ENCODE measurements at regions not wholly inside any gene's neighbourhood (a gene's known extent, or its start where the extent isn't known, plus 50 kb on each side); places are given as distances from the start of the nearest gene placed in this dataset.
"Not testable (repeated sequence)": the region's sequence is repeated elsewhere in the genome, so short reads cannot be mapped to it uniquely, and the experiment has no call there.

DNA sequence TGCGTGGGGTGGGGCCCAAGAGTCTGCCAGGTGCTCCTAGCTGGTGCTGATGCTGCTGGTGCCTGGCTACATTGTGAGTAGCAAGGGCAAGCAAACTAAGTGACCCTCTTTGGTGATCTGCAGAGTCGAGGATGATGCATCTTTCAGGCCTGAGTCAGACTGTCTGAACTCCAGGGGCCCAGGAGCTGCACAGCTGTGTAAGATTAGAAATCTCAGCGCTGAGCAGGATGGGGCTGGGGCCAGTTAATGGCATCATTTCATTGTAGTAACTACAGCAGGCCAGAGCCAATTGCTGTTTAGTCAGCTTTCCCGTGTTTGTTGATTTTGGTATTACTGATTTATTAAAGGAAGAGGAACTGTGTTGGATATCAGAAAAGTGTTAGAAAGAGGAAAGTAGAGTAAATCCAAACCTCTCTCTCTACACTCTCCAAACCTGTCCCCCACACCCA, 365.2 kb downstream of the PAX1 start:
- no peak for DNase-seq (ENCODE audit: low read depth)

DNA sequence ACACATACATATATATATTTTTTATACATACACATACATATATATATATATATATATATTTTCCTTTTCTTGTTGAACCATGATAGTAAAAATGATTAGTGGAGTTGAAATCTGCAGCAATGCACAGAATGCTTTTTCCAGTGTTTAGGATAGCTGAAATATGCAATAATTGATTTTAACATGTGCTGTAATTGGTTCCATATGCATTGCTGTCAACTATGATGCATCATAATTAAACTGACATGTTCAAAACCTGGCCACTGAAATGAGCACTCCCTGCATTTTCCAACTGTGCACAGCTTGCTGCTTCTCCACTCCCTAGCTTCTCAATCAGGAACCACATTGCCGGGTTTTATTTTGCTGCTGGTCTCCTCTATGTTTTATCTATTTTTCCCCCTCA, 358.3 kb downstream of the PAX1 start:
- DNase-seq (ENCODE audit: low read depth): no peak

DNA sequence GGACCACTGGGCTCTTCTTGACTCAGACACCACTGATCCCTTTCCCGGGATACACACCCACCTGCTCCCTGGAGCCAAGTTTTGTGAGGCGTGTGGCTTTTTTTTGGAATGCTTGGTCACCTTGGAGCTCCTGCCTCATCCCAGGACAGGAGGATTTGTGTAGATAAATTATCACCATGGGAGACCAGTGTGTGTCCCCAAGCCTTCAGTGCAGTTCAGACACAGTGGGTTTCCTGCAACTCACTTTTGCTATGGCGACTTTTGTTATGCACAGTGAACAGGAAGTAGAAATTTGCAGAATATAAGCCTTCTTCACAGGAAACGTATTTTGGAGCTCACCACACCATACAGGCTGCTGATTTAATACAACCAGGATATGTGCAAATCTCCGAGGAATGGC, 357.4 kb downstream of the PAX1 start:
- no peak for DNase-seq (ENCODE audit: low read depth)

DNA sequence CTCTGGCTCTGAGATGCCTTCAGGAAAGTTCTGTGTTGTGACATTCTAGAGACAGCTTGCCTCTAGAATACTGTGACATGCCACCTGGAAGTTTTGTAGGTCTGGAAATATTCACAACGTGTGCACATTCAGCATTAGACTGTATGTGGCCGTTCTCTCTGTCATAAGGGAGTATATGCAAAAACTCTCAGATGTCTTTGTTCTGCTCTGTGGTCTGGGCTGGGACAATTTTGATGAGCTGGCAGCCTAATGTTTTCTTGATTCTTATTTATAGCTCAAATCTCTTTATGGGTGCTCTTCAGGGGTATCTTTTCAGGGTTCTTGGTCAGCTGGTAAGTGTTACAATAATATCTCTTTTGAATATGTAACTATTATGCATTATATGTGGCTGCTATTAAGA, 355.1 kb downstream of the PAX1 start:
- DNase-seq (ENCODE audit: low read depth): no peak

DNA sequence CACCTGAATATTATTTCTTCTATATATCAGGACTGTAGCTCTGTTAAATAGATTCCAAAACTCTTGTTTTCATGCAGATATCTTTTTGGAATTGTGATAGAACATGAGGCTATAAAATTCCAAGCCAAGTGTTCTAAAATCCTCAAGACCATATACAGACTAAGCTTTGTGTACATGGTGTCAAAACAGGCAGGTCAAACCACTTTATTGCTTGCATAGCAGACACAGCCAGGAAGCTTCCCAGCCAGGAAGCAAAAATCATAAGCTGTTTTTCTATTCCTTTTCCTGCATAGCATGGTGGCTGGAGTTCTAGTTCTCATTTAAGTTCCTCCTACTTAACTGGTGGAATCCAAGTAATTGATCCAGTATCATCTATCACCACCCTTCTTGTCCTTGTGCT, 353.3 kb downstream of the PAX1 start:
- DNase-seq (ENCODE audit: low read depth): no peak

DNA sequence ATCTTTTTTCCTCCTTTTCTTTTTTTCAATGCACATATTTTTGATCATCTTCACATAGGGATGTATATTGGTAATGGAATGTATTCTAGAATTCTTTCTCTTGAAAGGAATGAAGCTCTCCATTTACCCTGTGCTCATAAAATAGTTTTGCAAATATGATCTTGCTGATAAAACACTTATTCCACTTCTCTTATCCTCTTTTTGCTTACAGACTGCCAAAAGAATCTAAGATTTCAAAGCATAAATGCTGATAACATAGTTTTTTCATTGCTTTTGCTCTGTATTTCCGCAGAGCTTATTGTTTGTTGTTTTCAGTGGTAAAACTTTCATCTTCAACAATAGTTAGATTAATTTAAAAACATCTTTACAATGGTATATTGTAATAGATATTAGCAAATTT, 350.5 kb downstream of the PAX1 start:
- DNase-seq (ENCODE audit: low read depth): no peak

DNA sequence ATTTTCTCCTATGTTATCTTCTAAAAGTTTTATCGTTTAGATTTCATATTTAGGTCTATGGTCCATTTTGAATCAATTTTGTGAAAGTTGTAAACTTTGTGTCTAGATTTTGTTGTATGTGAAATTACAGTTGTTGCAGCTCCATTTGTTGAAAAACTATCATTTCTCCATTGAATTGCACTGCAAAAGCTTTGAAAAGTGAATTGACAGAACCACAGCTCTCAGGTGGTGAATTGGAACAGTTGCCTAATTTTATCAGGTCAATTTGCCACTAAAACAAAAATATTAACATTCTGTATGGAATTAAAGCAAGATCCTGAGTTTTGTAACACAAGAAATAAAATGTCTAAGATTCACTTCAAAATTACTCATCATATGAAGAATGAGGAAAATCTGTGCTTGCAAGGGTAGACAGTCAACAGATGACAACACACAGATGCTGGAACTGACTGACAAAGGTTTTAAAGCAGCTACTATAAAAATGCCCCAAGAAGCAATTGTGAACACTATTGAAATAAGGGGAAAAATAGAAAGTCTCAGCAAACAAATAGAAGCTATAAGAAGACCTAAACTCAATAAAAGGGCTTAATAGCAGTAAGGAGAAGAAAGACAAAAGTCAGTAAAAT, 346.7 kb downstream of the PAX1 start:
- DNase-seq (ENCODE audit: low read depth): no peak

DNA sequence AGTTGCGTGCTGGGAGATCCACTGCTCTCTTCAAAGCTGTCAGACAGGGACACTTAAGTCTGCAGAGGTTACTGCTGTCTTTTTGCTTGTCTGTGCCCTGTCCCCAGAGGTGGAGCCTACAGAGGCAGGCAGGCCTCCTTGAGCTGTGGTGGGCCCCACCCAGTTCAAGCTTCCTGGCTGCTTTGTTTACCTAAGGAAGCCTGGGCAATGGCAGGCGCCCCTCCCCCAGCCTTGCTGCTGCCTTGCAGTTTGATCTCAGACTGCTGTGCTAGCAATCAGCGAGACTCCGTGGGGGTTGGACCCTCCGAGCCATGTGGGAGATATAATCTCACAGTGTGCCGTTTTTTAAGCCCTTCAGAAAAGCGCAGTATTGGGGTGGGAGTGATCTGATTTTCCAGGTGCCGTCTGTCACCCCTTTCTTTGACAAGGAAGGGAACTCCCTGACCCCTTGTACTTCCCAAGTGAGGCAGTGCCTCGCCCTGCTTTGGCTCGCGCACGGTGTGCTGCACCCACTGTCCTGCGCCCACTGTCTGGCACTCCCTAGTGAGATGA, 340.6 kb downstream of the PAX1 start:
- DNase-seq (ENCODE audit: low read depth): not testable (repeated sequence)

DNA sequence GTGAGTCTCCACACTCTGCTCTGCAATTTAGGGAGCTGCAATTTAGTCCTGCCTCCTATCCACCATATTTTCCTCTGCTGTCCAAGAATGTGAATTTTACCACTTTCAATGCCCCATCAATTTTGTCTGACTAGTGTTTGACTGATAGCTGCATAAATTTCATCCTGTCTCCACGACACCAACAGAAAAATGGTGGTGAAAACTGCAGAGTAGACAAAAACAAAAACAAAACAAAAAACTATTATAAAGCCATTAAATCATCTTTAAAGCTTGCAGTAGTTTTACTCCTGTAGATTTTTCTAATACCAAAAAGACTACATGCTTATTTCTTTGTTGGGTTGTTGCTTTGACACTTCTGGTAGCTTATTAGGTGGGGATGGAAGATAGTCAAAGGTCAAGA, 322.0 kb downstream of the PAX1 start:
- DNase-seq (ENCODE audit: low read depth): no peak

DNA sequence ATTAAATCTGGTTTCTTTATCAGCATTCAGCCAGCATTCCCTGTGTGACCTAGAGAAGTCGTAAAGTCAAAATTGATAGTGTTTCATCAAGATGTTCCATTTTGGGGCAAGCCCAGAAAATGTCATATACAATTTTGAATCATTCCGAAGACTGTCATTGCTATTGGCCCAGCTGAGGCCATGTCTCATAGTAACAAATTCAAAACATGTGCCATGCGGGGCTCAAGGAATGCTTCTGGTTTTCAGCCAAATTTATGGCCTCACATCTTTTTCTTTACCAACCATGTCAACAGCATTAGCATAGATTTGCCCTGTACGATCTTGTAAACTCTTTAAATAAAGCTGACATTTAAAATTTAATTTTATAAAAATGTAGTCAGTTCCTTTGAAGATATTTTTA, 314.7 kb downstream of the PAX1 start:
- DNase-seq (ENCODE audit: low read depth): no peak

DNA sequence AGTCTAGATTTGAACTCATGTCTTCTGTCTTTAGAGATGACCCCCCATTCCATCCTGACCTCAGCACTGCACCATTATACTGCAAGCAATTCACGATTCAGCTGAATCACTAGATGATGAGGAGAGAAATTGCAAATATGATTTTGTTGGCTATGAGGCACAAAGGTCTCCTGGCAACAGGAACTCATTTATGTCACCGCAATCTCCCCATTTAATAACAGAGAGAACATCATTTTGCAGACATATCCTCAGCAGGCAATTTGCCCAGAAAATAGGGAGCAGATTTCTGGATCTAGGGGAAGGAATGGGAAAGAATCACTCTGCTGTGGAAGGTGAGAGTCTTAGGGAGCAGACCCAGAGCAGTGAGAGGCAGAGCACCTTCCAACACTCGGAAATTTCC, 303.0 kb downstream of the PAX1 start:
- DNase-seq (ENCODE audit: low read depth): no peak

DNA sequence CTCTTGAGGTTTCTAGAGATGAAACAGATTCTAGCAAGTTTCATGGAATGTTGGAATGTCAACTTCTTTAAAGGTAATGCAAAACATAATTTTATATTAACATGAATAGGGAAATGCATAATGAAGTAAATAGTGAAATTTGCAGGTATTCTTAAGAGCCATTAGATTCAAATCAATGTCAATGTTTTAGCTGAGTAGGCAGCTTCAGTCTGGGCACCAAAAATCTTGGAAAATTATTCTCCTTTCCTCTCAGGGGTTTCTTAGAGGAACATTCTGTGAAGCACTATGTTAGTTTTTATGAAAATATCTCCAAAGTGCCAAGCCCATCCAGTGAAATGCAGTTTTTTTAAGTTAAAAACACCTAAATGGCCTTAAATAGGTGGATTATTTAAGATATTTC, 300.8 kb downstream of the PAX1 start:
- no peak for DNase-seq (ENCODE audit: low read depth)

DNA sequence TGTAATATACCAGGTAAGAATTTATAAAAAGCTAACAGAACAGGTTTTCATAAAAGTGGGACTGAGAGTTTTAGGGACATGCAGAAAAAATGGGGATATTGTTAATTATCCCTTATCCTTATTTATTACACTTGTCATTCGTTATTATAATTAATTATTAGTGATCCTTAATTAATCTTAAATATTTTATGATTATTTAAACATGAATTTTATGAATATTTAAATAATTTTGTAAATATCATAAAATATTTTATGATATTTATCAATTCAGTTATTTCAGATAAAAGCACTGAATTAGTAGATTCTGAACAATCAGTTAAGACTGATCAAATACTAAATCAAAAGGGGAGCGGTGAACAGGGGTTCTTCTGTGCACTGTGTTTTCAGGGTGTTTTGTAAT, 300.1 kb downstream of the PAX1 start:
- DNase-seq (ENCODE audit: low read depth): no peak

DNA sequence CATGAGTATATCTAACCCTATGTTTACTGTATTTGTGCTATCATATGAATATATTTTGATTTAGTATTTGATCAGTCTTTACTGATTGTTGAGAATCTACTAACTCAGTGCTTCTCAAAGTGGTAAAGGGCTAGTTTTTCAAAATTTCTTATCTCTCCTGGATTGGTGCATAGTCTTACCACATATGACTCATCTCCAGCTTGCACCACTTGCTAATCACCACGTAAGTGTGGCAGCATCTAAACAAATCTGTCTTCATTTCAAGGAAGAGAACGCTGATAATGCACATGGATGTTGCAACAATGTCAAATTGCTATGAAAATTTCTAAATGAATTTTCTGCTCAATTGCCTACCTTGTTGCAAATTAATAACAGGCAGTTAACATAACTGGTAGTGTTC, 299.5 kb downstream of the PAX1 start:
- no peak for DNase-seq (ENCODE audit: low read depth)

DNA sequence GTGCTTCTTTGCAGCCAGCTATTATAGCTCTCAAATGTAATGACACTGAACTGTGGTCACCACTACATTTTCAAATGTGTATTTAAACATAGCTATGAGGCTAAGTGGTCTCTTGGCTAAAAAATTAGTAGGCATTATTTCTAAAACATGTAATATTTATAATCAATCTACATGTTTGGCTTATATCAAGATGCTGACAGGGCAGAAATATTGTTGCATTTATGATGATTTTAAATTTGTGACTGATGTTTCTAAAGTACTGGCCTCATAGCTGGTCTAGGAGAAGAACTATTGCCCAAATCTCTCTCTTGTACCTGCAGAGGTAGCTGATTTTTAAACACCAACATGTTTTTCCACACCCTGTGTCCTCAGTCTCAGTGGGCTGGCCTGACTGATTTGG, 298.2 kb downstream of the PAX1 start:
- DNase-seq (ENCODE audit: low read depth): no peak

DNA sequence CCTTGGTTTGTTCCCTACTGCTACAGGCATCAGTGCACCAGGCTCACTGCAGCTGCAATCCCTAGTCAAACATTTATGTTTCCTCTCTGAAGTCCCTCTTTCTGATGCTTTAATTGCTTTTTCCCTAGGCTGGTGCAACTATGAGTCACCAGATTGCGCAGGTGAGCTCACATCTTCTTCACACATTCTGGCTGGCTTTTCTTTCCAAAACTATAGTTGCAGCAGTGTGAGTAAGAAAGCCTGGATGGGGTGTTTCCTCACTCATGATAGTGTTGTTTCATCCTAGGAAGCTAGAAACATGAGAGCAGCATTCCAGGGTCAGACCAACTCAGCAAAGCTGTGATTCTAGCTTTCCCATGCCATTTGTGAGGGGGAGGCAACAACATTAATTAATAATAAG, 296.4 kb downstream of the PAX1 start:
- DNase-seq (ENCODE audit: low read depth): no peak

DNA sequence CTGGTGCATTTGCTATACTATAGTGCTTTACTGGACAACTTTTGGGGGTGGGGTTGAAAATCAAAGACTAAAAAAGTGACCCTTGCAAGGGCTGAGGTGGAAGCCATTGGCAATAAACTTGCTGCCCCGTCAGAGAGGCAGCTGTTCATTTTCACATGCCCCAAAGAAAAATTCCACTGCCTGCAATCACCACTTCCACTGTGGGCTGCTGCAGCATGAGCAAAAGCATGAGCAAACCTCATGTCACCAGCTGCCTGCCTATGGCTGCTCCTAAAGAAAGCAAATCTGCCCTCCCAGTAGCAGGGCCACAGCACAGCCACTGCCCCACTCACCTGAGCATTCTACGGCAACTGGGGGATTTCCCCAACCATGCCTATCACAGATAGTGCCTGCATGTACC, 290.0 kb downstream of the PAX1 start:
- no peak for DNase-seq (ENCODE audit: low read depth)

DNA sequence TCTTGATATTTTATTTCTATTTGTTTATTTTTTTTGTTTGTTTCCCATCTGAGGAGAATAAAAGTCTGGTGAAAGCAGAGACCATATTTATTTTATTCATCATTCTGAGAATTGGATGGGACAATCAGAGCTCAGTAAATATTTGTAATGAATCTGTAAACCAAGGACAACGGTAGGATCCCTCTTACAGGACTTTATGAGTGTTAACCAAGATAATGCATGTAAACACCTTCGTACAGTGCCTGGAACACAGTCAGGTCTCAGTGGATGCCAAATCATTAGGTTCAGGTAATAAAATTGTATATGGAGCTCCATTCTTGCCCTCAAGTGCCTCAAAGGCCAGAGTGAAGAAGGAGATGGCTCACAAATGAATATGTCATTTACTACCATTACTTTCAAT, 288.7 kb downstream of the PAX1 start:
- no peak for DNase-seq (ENCODE audit: low read depth)

DNA sequence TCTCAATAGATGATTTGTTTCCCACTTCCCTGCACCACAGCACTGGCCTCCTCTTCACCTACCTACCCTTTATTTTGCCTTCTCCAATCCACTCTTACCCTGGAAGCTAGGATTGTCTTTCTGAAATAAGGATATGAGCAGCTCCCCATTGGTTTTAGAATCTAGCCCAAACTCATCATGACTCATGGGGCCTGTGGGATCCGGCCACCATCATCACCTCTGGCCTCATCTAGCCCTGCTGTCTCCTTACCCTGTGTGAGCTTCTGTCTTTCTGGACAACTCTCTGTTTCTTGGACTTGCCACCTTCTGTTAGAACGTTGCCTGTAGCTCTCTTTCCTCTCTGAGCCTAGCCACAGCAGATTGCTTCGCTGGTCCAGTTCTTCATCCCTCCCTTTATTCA, 277.1 kb downstream of the PAX1 start:
- no peak for DNase-seq (ENCODE audit: low read depth)

DNA sequence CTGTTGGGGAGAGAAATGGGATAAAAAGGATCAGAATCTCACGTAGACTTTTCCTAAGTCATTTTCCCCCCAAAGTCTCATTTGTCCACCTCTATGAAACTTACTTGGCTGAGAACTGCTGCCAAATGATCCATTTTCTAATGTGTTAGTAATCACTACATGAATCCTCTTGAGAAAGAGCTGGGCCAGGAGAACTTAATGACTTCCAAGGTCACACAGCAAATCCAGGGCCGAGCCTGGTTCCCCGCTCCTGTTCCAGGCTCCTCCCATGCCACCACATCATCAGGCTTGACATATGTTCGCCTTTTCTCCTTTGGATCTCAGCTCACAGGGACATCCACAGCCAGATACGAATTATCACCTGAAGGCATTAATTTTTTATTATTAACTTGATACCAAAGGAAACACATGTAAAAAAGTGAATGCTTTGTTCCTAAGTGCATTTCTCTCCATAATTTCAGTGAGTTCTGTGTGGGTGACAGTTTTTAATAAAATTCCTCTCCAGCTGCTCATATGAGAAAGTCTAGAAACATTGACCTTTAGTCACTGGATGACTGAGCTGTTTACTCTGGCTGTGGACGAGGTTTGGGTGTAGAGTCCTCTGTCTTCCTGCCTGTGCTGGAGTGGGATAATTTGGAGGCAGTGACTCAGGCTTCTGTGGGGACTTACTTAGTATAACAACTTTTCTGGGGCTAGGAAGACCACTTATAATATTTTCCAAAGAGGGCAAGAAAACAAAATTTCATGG, 276.3 kb downstream of the PAX1 start:
- no peak for DNase-seq (ENCODE audit: low read depth)

DNA sequence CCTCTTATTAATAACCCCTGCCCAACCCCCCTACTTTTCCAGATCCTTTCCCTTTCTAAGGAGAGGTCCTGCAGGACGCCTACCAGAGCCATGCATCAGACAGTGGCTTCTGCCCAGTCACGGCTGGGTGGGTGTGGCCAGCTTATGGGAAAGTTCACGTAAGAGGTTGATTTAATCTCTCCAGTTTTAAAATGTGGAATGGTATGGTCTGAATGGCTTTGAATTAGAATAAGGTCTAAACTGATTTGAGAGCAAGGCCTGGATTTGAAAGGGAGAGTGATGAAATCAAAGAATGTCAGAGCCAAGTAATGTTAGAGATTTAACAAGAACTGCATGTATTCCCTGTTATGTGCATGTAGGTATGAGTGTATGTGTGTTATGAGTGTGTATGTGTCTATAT, 275.7 kb downstream of the PAX1 start:
- no peak for DNase-seq (ENCODE audit: low read depth)

DNA sequence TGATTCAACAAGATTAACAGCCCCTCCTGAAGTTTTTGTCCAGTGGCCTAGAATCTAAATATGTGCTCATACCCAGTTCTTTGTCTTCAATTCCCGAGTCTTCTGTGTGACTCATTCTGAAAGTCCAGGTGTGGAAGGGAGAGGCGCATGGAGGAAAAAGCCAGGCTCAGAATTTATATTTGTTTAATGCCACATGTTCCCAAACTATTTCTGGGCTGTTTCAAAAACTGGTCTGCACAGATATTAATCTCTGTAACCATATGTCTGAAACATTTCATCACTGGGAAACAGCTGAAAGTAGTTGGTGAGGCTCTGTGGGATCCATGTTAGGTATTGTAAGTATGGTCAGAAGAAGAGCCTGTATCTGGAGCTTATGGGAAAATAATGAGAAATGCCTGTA, 266.0 kb downstream of the PAX1 start:
- no peak for DNase-seq (ENCODE audit: low read depth)

DNA sequence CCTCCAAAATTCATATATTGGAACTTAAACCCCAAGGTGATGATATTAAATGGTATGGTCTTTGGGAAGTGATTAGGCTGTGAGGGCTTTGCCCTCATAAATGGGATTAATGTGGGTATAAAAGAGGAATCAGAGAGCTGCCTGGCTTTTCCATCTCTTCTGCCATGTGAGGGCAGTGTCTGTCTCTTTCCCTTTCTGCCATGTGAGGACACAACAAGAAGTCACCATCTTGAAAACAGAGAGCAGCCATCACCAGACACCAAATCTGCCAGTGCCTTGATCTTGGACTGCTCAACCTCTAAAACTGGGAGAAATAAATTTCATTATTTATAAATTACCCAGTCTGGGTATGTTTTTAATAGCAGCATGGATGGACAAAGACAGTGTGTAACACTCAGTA, 263.0 kb downstream of the PAX1 start:
- DNase-seq (ENCODE audit: low read depth): no peak

DNA sequence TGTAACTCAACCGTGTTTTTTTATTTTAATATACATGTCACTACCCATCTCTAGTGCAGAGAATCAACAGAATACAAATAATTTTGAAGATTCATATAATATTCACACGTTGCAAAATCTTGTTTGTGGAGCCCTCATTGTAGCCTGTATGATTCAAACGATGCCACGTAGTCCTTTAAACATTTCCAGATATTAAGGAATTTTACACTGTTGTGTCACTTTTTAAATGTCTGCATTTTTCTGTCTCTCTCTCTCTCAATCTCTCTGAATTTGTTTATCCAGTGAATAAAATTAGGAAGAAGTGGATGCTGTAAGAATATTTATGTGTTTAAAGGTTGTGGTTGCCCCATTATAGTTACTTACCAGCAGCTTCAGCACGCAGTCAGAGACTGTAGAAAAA, 262.0 kb downstream of the PAX1 start:
- DNase-seq (ENCODE audit: low read depth): no peak

All from activated gamma-delta T cell treated with anti-CD3 and anti-CD28 coated beads, Interleukin-2, amount 50 U/mL, for 16 hours (primary cell).